ENCODE measurements at regions not wholly inside any gene's neighbourhood (a gene's known extent, or its start where the extent isn't known, plus 50 kb on each side); places are given as distances from the start of the nearest gene placed in this dataset.
A peak's percentile ranks its signal among the peaks of the same experiment; 100 is the strongest.
"Not testable (repeated sequence)": the region's sequence is repeated elsewhere in the genome, so short reads cannot be mapped to it uniquely, and the experiment has no call there.

DNA sequence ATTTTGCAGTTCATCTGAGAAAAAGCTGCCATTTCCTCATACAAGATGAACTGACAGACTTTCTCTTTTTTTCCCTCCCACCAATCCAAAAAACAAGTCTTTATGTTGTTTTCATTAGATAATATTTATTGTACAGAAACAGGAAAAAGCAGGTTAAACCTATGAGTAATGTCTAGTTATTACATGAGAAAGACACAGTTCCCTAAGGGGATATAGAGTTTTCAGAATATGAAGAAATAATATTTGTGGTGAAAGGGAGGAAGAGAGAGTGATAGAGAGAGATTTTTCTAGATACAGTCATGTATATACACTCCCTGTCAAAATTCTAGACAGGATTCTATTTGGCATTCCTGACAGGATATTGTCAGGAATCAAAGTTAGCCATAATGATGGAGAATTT, 392.4 kb downstream of the BMP2 start:
- ATAC-seq (ENCODE audit: insufficient read depth, low FRiP score) (no peak), DNase-seq (no peak)
- no peak overlapping the region for H3K27ac ChIP-seq (ENCODE audit: low read depth in 1 of 2, low read length in 1 of 2)
- H3K9me3 ChIP-seq (ENCODE audit: control insufficient read depth in 4 of 4, insufficient read depth in 3 of 4, low read length in 3 of 4) = no peaks in the 10 kb centered on the region
- no peak overlapping the region for H3K4me3 ChIP-seq
- H3K4me1 ChIP-seq (ENCODE audit: control insufficient read depth in 5 of 5, insufficient read depth in 5 of 5, low read length in 5 of 5) = no peaks in the 10 kb centered on the region
- no peak overlapping the region for H3K9ac ChIP-seq (ENCODE audit: insufficient read depth in 1 of 2, low read length in 2 of 2)
- TF ChIP-seq, protein P1, sequence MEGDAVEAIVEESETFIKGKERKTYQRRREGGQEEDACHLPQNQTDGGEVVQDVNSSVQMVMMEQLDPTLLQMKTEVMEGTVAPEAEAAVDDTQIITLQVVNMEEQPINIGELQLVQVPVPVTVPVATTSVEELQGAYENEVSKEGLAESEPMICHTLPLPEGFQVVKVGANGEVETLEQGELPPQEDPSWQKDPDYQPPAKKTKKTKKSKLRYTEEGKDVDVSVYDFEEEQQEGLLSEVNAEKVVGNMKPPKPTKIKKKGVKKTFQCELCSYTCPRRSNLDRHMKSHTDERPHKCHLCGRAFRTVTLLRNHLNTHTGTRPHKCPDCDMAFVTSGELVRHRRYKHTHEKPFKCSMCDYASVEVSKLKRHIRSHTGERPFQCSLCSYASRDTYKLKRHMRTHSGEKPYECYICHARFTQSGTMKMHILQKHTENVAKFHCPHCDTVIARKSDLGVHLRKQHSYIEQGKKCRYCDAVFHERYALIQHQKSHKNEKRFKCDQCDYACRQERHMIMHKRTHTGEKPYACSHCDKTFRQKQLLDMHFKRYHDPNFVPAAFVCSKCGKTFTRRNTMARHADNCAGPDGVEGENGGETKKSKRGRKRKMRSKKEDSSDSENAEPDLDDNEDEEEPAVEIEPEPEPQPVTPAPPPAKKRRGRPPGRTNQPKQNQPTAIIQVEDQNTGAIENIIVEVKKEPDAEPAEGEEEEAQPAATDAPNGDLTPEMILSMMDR (IDR thresholded peaks at IDR 0.05; ENCODE audit: control extremely low read depth, extremely low read depth) = no peak
- no peaks in the 10 kb centered on the region for H3K27me3 ChIP-seq (ENCODE audit: control insufficient read depth in 3 of 3, insufficient read depth in 3 of 3, low read length in 2 of 3)
- no peaks in the 10 kb centered on the region for H3K36me3 ChIP-seq (ENCODE audit: control insufficient read depth in 4 of 4, insufficient read depth in 4 of 4, low read length in 4 of 4)

- Histone ChIP-seq H3K9ac (ENCODE audit: insufficient read depth in 1 of 2, low read length in 2 of 2) (no peak overlapping the region), H3K36me3 (ENCODE audit: control insufficient read depth in 4 of 4, insufficient read depth in 4 of 4, low read length in 4 of 4) (no peaks in the 10 kb centered on the region), H3K27me3 (ENCODE audit: control insufficient read depth in 3 of 3, insufficient read depth in 3 of 3, low read length in 2 of 3) (no peaks in the 10 kb centered on the region), H3K27ac (ENCODE audit: low read depth in 1 of 2, low read length in 1 of 2) (no peak overlapping the region), H3K4me1 (ENCODE audit: control insufficient read depth in 5 of 5, insufficient read depth in 5 of 5, low read length in 5 of 5) (no peaks in the 10 kb centered on the region), H3K9me3 (ENCODE audit: control insufficient read depth in 4 of 4, insufficient read depth in 3 of 4, low read length in 3 of 4) (no peaks in the 10 kb centered on the region), H3K4me3 (no peak overlapping the region)
- ATAC-seq (ENCODE audit: insufficient read depth, low FRiP score) (no peak), DNase-seq (peak; percentile 18 to 54 (median 34))
- TF ChIP-seq, protein P1 (IDR thresholded peaks at IDR 0.05; ENCODE audit: control extremely low read depth, extremely low read depth) = no peak
These were observed 394.2 kb downstream of the BMP2 start for GRCh38 chr20:7161690-7162089.

- H3K9ac ChIP-seq (ENCODE audit: insufficient read depth in 1 of 2, low read length in 2 of 2) = no peak overlapping the region
- DNase-seq = no peak
- no peak overlapping the region for H3K27ac ChIP-seq (ENCODE audit: low read depth in 1 of 2, low read length in 1 of 2)
- no peak overlapping the region for H3K4me3 ChIP-seq
- 19 to 23% methylated on average over 1 of the region's 1 CpG for WGBS, 2 donors
- TF ChIP-seq, protein P1 (IDR thresholded peaks at IDR 0.05; ENCODE audit: control extremely low read depth, extremely low read depth) = no peak
- ATAC-seq (ENCODE audit: insufficient read depth, low FRiP score) = no peak
- peaks cover 0 to 2% (median 0%) of the 10 kb centered on the region in 4 donors for H3K9me3 ChIP-seq (ENCODE audit: control insufficient read depth in 4 of 4, insufficient read depth in 3 of 4, low read length in 3 of 4)
- no peaks in the 10 kb centered on the region for H3K36me3 ChIP-seq (ENCODE audit: control insufficient read depth in 4 of 4, insufficient read depth in 4 of 4, low read length in 4 of 4)
- H3K27me3 ChIP-seq (ENCODE audit: control insufficient read depth in 3 of 3, insufficient read depth in 3 of 3, low read length in 2 of 3) = no peaks in the 10 kb centered on the region
- no peaks in the 10 kb centered on the region for H3K4me1 ChIP-seq (ENCODE audit: control insufficient read depth in 5 of 5, insufficient read depth in 5 of 5, low read length in 5 of 5)
These were observed 404.4 kb downstream of the BMP2 start for GRCh38 chr20:7171911-7172310.

DNA sequence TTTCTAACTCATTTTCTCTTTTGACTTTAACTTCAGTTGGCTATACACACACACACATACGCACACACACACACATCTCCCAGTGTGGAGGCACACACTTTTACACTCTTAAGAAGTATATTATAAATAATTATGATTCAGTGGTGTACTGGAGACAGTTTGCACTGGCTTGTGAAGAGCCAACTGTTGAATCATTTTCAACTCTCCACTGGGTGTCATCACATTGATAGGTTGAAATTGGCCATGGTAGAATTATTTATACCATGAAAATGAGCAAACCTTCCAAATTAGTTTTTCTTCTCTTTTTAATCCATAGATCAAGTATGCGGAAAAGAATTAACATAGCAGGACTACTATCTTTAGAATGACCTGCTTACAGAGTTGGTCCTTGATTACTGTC, 407.1 kb downstream of the BMP2 start:
- TF ChIP-seq, protein P1 (IDR thresholded peaks at IDR 0.05; ENCODE audit: control extremely low read depth, extremely low read depth) = no peak

GRCh38 chr20:7175827-7176226, 408.3 kb downstream of the BMP2 start:
- H3K4me1 ChIP-seq (ENCODE audit: control insufficient read depth in 5 of 5, insufficient read depth in 5 of 5, low read length in 5 of 5); ATAC-seq (ENCODE audit: insufficient read depth, low FRiP score); H3K27ac ChIP-seq (ENCODE audit: low read depth in 1 of 2, low read length in 1 of 2); H3K9me3 ChIP-seq (ENCODE audit: control insufficient read depth in 4 of 4, insufficient read depth in 3 of 4, low read length in 3 of 4); DNase-seq; H3K27me3 ChIP-seq (ENCODE audit: control insufficient read depth in 3 of 3, insufficient read depth in 3 of 3, low read length in 2 of 3); H3K9ac ChIP-seq (ENCODE audit: insufficient read depth in 1 of 2, low read length in 2 of 2); H3K36me3 ChIP-seq (ENCODE audit: control insufficient read depth in 4 of 4, insufficient read depth in 4 of 4, low read length in 4 of 4); H3K4me3 ChIP-seq: not testable (repeated sequence)
- WGBS, 2 donors = 81 to 89% methylated on average over 1 of the region's 1 CpG

More for the DNA sequence above, 407.1 kb downstream of the BMP2 start:
- H3K36me3 ChIP-seq (ENCODE audit: control insufficient read depth in 4 of 4, insufficient read depth in 4 of 4, low read length in 4 of 4) = no peaks in the 10 kb centered on the region
- H3K27me3 ChIP-seq (ENCODE audit: control insufficient read depth in 3 of 3, insufficient read depth in 3 of 3, low read length in 2 of 3) = no peaks in the 10 kb centered on the region
- ATAC-seq (ENCODE audit: insufficient read depth, low FRiP score) (no peak), DNase-seq (no peak)
- 80 to 95% methylated on average over 2 of the region's 2 CpGs for WGBS, 2 donors
- no peak overlapping the region for H3K4me3 ChIP-seq
- H3K9ac ChIP-seq (ENCODE audit: insufficient read depth in 1 of 2, low read length in 2 of 2) = no peak overlapping the region
- H3K4me1 ChIP-seq (ENCODE audit: control insufficient read depth in 5 of 5, insufficient read depth in 5 of 5, low read length in 5 of 5) = no peaks in the 10 kb centered on the region
- H3K9me3 ChIP-seq (ENCODE audit: control insufficient read depth in 4 of 4, insufficient read depth in 3 of 4, low read length in 3 of 4) = peaks cover 0 to 2% (median 0%) of the 10 kb centered on the region in 4 donors
- no peak overlapping the region for H3K27ac ChIP-seq (ENCODE audit: low read depth in 1 of 2, low read length in 1 of 2)

Measured in lung (tissue), 11 donors.